HepG2 (cell line): ENCODE measurements at regions not wholly inside any gene's neighbourhood (a gene's known extent, or its start where the extent isn't known, plus 50 kb on each side); places are given as distances from the start of the nearest gene placed in this dataset.

Experiments
- JUND ChIP-seq: sonication (generic); formaldehyde crosslinking; IDR thresholded peaks from 2 replicates; pipeline ENCODE4 v1.8.0; 2022; ENCODE audit warnings: mild to moderate bottlenecking, missing genetic modification reagents
- NAIF1 ChIP-seq: sonication (generic); formaldehyde crosslinking; IDR thresholded peaks from 2 replicates; pipeline ENCODE4 v1.5.0; 2020; ENCODE audit warnings: mild to moderate bottlenecking, missing genetic modification reagents, borderline replicate concordance
- RELA ChIP-seq: sonication (generic); formaldehyde crosslinking; IDR thresholded peaks from 2 replicates; pipeline ENCODE4 v1.4.0; 2020; ENCODE audit warnings: missing genetic modification reagents
- STAG1 ChIP-seq: sonication (generic); formaldehyde crosslinking; IDR thresholded peaks from 2 replicates; pipeline ENCODE4 v1.4.0; 2020; ENCODE audit warnings: missing genetic modification reagents
- ZBTB8A ChIP-seq: sonication (generic); formaldehyde crosslinking; IDR thresholded peaks from 2 replicates; pipeline ENCODE4 v1.4.0; 2020; ENCODE audit warnings: mild to moderate bottlenecking, low read depth, missing genetic modification reagents, borderline replicate concordance
- ZNF225 ChIP-seq: sonication (generic); formaldehyde crosslinking; IDR thresholded peaks from 2 replicates; pipeline ENCODE4 v1.4.0; 2020; ENCODE audit warnings: mild to moderate bottlenecking, missing genetic modification reagents
- ZNF44 ChIP-seq: sonication (generic); formaldehyde crosslinking; IDR thresholded peaks from 2 replicates; pipeline ENCODE4 v1.5.1; 2020; ENCODE audit warnings: mild to moderate bottlenecking, missing genetic modification reagents
- TF ChIP-seq, protein P1 (sequence below): sonication (generic); formaldehyde crosslinking; IDR thresholded peaks from 2 replicates; pipeline ENCODE4 v1.8.0; 2022; ENCODE audit warnings: missing genetic modification reagents, low read depth, mild to moderate bottlenecking, borderline replicate concordance
- TF ChIP-seq, protein P2 (sequence below): fragments of 450-650 bp; IDR thresholded peaks from 2 replicates; pipeline ENCODE4 v1.6.1; 2017; ENCODE audit warnings: mild to moderate bottlenecking
- TF ChIP-seq, protein P3 (sequence below), 2 experiments: IDR thresholded peaks; 2 replicates each; pipeline ENCODE4 v1.6.1; 2011 to 2012; ENCODE audit warnings: low read length in 2 of 2, borderline replicate concordance in 1 of 2, low read depth in 1 of 2, mild to moderate bottlenecking in 1 of 2, moderate library complexity in 1 of 2
- TF ChIP-seq, protein P4 (sequence below): sonication (generic); formaldehyde crosslinking; IDR thresholded peaks from 2 replicates; pipeline ENCODE4 v1.5.0; 2020; ENCODE audit warnings: mild to moderate bottlenecking, missing genetic modification reagents, moderate library complexity
- TF ChIP-seq, protein P5 (sequence below): sonication (generic); formaldehyde crosslinking; IDR thresholded peaks from 2 replicates; pipeline ENCODE4 v1.8.0; 2022; ENCODE audit warnings: mild to moderate bottlenecking, missing genetic modification reagents; ENCODE audit not compliant: insufficient replicate concordance
- TF ChIP-seq, protein P6 (sequence below): sonication (generic); formaldehyde crosslinking; IDR thresholded peaks from 2 replicates; pipeline ENCODE4 v1.5.0; 2020; ENCODE audit warnings: mild to moderate bottlenecking, missing genetic modification reagents

DNA sequence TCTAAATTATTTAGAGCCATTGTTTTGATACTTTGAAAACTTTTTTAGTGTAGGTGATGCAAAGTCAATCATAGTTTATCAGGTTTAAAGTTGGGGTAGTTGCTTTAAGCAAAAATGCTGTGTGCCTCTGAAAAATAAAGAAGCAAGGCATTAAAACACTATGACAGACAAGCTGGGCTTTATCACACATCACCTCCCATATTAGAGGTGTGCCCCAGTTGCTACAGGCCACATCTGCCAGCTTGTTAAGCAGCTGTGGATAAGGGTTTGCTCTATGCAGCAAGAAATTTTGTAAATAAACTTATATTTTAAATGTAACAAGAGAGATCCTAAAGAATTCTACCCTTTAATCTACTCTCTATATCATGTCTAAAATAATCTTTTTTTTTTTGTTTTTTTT lies 255.8 kb downstream of the B3GLCT start:
- TF ChIP-seq, protein P1, sequence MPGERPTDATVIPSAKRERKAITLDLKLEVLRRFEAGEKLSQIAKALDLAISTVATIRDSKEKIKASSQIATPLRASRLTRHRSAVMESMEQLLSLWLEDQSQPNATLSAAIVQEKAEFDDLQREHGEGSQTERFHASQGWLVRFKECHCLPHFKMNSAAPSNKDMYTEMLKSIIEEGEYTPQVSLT (CRISPR knock-in tag) = no peak
- TF ChIP-seq NAIF1 (no peak), JUND (CRISPR knock-in tag) (no peak), ZNF225 (CRISPR knock-in tag) (no peak), ZNF44 (CRISPR knock-in tag) (no peak), STAG1 (CRISPR knock-in tag) (no peak), RELA (CRISPR knock-in tag) (no peak), ZBTB8A (no peak)
- TF ChIP-seq, protein P2, sequence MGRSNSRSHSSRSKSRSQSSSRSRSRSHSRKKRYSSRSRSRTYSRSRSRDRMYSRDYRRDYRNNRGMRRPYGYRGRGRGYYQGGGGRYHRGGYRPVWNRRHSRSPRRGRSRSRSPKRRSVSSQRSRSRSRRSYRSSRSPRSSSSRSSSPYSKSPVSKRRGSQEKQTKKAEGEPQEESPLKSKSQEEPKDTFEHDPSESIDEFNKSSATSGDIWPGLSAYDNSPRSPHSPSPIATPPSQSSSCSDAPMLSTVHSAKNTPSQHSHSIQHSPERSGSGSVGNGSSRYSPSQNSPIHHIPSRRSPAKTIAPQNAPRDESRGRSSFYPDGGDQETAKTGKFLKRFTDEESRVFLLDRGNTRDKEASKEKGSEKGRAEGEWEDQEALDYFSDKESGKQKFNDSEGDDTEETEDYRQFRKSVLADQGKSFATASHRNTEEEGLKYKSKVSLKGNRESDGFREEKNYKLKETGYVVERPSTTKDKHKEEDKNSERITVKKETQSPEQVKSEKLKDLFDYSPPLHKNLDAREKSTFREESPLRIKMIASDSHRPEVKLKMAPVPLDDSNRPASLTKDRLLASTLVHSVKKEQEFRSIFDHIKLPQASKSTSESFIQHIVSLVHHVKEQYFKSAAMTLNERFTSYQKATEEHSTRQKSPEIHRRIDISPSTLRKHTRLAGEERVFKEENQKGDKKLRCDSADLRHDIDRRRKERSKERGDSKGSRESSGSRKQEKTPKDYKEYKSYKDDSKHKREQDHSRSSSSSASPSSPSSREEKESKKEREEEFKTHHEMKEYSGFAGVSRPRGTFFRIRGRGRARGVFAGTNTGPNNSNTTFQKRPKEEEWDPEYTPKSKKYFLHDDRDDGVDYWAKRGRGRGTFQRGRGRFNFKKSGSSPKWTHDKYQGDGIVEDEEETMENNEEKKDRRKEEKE = no peak
- TF ChIP-seq, protein P3, sequence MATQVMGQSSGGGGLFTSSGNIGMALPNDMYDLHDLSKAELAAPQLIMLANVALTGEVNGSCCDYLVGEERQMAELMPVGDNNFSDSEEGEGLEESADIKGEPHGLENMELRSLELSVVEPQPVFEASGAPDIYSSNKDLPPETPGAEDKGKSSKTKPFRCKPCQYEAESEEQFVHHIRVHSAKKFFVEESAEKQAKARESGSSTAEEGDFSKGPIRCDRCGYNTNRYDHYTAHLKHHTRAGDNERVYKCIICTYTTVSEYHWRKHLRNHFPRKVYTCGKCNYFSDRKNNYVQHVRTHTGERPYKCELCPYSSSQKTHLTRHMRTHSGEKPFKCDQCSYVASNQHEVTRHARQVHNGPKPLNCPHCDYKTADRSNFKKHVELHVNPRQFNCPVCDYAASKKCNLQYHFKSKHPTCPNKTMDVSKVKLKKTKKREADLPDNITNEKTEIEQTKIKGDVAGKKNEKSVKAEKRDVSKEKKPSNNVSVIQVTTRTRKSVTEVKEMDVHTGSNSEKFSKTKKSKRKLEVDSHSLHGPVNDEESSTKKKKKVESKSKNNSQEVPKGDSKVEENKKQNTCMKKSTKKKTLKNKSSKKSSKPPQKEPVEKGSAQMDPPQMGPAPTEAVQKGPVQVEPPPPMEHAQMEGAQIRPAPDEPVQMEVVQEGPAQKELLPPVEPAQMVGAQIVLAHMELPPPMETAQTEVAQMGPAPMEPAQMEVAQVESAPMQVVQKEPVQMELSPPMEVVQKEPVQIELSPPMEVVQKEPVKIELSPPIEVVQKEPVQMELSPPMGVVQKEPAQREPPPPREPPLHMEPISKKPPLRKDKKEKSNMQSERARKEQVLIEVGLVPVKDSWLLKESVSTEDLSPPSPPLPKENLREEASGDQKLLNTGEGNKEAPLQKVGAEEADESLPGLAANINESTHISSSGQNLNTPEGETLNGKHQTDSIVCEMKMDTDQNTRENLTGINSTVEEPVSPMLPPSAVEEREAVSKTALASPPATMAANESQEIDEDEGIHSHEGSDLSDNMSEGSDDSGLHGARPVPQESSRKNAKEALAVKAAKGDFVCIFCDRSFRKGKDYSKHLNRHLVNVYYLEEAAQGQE (IDR thresholded peaks at IDR 0.05; ENCODE audit: borderline replicate concordance in 1 of 2, low read depth in 1 of 2, low read length in 2 of 2) = no peak
- TF ChIP-seq, protein P4, sequence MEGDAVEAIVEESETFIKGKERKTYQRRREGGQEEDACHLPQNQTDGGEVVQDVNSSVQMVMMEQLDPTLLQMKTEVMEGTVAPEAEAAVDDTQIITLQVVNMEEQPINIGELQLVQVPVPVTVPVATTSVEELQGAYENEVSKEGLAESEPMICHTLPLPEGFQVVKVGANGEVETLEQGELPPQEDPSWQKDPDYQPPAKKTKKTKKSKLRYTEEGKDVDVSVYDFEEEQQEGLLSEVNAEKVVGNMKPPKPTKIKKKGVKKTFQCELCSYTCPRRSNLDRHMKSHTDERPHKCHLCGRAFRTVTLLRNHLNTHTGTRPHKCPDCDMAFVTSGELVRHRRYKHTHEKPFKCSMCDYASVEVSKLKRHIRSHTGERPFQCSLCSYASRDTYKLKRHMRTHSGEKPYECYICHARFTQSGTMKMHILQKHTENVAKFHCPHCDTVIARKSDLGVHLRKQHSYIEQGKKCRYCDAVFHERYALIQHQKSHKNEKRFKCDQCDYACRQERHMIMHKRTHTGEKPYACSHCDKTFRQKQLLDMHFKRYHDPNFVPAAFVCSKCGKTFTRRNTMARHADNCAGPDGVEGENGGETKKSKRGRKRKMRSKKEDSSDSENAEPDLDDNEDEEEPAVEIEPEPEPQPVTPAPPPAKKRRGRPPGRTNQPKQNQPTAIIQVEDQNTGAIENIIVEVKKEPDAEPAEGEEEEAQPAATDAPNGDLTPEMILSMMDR (CRISPR knock-in tag) = no peak
- TF ChIP-seq, protein P5, sequence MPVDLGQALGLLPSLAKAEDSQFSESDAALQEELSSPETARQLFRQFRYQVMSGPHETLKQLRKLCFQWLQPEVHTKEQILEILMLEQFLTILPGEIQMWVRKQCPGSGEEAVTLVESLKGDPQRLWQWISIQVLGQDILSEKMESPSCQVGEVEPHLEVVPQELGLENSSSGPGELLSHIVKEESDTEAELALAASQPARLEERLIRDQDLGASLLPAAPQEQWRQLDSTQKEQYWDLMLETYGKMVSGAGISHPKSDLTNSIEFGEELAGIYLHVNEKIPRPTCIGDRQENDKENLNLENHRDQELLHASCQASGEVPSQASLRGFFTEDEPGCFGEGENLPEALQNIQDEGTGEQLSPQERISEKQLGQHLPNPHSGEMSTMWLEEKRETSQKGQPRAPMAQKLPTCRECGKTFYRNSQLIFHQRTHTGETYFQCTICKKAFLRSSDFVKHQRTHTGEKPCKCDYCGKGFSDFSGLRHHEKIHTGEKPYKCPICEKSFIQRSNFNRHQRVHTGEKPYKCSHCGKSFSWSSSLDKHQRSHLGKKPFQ (CRISPR knock-in tag) = no peak
- TF ChIP-seq, protein P6, sequence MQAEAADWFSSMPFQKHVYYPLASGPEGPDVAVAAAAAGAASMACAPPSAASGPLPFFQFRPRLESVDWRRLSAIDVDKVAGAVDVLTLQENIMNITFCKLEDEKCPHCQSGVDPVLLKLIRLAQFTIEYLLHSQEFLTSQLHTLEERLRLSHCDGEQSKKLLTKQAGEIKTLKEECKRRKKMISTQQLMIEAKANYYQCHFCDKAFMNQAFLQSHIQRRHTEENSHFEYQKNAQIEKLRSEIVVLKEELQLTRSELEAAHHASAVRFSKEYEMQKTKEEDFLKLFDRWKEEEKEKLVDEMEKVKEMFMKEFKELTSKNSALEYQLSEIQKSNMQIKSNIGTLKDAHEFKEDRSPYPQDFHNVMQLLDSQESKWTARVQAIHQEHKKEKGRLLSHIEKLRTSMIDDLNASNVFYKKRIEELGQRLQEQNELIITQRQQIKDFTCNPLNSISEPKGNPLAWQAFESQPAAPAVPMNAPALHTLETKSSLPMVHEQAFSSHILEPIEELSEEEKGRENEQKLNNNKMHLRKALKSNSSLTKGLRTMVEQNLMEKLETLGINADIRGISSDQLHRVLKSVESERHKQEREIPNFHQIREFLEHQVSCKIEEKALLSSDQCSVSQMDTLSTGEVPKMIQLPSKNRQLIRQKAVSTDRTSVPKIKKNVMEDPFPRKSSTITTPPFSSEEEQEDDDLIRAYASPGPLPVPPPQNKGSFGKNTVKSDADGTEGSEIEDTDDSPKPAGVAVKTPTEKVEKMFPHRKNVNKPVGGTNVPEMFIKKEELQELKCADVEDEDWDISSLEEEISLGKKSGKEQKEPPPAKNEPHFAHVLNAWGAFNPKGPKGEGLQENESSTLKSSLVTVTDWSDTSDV (CRISPR knock-in tag) = no peak
